Ovary (tissue), 7 donors: ENCODE measurements at regions not wholly inside any gene's neighbourhood (a gene's known extent, or its start where the extent isn't known, plus 50 kb on each side); places are given as distances from the start of the nearest gene placed in this dataset.

Source experiments
- DNase-seq, 5 donors: peaks; one replicate each; pipeline ENCODE4 v3.0.0-alpha.2; 2019 to 2020
- H3K27ac ChIP-seq, 2 donors: fragments of 200-600 bp; one replicate each; pipeline versions ENCODE4 v1.5.1 to v1.8.0; 2019 to 2022
- H3K27me3 ChIP-seq: fragments of 200-600 bp; one replicate; pipeline ENCODE4 v1.8.0; 2022
- H3K36me3 ChIP-seq: fragments of 200-600 bp; sonication (generic); one replicate; pipeline ENCODE4 v1.5.1; 2019
- H3K4me1 ChIP-seq: one replicate; pipeline ENCODE4 v1.8.1; 2013; ENCODE audit warnings: mild to moderate bottlenecking, moderate library complexity; ENCODE audit not compliant: insufficient read depth
- H3K4me3 ChIP-seq: fragments of 200-600 bp; sonication (generic); one replicate; pipeline ENCODE4 v1.5.1; 2017
- H3K9me3 ChIP-seq, 2 donors: fragments of 200-600 bp in 1 of 2; sonication (generic) in 1 of 2; one replicate each; pipeline versions ENCODE4 v1.5.1 to v1.8.1; 2013 to 2019; ENCODE audit warnings: mild to moderate bottlenecking in 1 of 2, moderate library complexity in 1 of 2
- EP300 ChIP-seq: sonication (generic); formaldehyde crosslinking; IDR thresholded peaks from one replicate; pipeline ENCODE4 v1.6.1; 2017; ENCODE audit warnings: antibody characterized with exemption
- POLR2A ChIP-seq: fragments of 450-650 bp; IDR thresholded peaks from one replicate; pipeline ENCODE4 v1.6.1; 2017; ENCODE audit warnings: antibody characterized with exemption, mild to moderate bottlenecking, moderate library complexity
- WGBS, 3 donors: extraction: QIAGEN DNeasy Blood & Tissue Kit in 1 of 3; methylation state at CpG; one replicate each; pipeline versions ENCODE4 v1.1.5 to v1.1.7; 2013 to 2017; 5-methylcytosine and 5-hydroxymethylcytosine counted together
- intact Hi-C, 4 donors: fragments of 100-400 bp; cut with DNase I; formaldehyde crosslinking; loops; one replicate each; pipeline versions ENCODE4 v1.11.0 to v1.15.1; 2022 to 2023
- TF ChIP-seq, protein P1 (sequence below), 3 donors: fragments of 450-650 bp in 2 of 3; fragments of 200-600 bp in 1 of 3; IDR thresholded peaks; one replicate each; pipeline versions ENCODE4 v1.5.1 to v1.8.0; 2016 to 2022; ENCODE audit warnings: antibody characterized with exemption in 3 of 3, mild to moderate bottlenecking in 1 of 3
- donor health status: DM: no; HTN: no; CAD: no; lungs with moderate emphysema.
- donor health status: DM: no; HTN: no; CAD: no.
- donor health status: Bipolar disorder and iron deficiency.
- donor health status: DM: no; HTN: no; CAD: no.
- donor health status: DM: yes; HTN: yes; CAD: no.

DNA sequence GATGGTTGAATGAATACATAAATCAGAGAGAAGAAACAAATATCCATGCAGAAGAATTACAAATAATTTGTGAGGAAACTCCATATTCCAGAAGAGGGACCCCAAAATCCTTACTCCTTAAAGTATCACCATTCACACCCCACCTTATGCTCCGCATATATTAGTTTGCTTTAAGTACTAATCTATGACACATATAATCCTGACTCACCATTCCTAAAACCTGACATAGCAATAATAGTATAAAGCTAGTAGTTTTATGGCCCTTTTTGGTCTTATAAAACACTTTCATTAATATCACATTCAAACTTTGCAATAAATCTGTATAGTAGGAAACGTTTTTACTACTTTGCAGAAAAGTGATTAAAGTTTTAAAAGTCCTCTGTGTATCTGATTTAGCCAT is 719.0 kb upstream of the SLC39A10 start:
- intact Hi-C loops = no loop called here
- no peak overlapping the region for H3K4me3 ChIP-seq

DNA sequence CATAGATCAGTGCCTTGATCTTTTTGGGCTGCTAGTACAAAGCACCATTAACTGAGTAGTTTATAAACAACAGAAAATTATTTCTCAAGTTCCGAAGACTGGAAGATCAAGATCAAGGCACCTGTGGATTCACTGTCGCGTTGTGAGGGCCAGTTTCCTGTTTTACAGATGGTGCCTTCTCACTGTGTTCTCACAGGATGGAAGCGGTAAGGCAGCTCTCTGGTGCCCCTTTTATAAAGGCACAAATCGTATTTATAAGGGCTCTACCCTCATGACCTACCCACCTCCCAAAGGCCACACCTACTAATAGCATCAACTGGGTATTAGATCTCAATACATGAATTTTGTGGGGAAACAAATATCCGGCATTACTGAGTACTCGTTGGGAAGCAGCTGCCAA is 729.5 kb upstream of the SLC39A10 start:
- H3K27me3 ChIP-seq = no peaks in the 10 kb centered on the region
- no peak for DNase-seq
- no peaks in the 10 kb centered on the region for H3K4me1 ChIP-seq
- no peak overlapping the region for H3K27ac ChIP-seq
- intact Hi-C loops = no loop called here
- H3K4me3 ChIP-seq = no peak overlapping the region
- no peaks in the 10 kb centered on the region for H3K36me3 ChIP-seq
- TF ChIP-seq, protein P1, sequence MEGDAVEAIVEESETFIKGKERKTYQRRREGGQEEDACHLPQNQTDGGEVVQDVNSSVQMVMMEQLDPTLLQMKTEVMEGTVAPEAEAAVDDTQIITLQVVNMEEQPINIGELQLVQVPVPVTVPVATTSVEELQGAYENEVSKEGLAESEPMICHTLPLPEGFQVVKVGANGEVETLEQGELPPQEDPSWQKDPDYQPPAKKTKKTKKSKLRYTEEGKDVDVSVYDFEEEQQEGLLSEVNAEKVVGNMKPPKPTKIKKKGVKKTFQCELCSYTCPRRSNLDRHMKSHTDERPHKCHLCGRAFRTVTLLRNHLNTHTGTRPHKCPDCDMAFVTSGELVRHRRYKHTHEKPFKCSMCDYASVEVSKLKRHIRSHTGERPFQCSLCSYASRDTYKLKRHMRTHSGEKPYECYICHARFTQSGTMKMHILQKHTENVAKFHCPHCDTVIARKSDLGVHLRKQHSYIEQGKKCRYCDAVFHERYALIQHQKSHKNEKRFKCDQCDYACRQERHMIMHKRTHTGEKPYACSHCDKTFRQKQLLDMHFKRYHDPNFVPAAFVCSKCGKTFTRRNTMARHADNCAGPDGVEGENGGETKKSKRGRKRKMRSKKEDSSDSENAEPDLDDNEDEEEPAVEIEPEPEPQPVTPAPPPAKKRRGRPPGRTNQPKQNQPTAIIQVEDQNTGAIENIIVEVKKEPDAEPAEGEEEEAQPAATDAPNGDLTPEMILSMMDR (IDR thresholded peaks at IDR 0.05) = no peak
- TF ChIP-seq POLR2A (no peak), EP300 (no peak)
- WGBS, 3 donors = 87 to 94% (median 92%) methylated on average over 7 of the region's 7 CpGs
- no peaks in the 10 kb centered on the region for H3K9me3 ChIP-seq

More for the DNA sequence above, 719.0 kb upstream of the SLC39A10 start:
- DNase-seq = no peak
- Histone ChIP-seq H3K27ac (no peak overlapping the region), H3K36me3 (no peaks in the 10 kb centered on the region), H3K4me1 (no peaks in the 10 kb centered on the region), H3K9me3 (no peaks in the 10 kb centered on the region), H3K27me3 (no peaks in the 10 kb centered on the region)
- WGBS, 3 donors = 74 to 81% (median 77%) methylated on average over 2 of the region's 2 CpGs
- TF ChIP-seq EP300 (no peak), POLR2A (no peak)
- TF ChIP-seq, protein P1 (IDR thresholded peaks at IDR 0.05) = no peak

DNA sequence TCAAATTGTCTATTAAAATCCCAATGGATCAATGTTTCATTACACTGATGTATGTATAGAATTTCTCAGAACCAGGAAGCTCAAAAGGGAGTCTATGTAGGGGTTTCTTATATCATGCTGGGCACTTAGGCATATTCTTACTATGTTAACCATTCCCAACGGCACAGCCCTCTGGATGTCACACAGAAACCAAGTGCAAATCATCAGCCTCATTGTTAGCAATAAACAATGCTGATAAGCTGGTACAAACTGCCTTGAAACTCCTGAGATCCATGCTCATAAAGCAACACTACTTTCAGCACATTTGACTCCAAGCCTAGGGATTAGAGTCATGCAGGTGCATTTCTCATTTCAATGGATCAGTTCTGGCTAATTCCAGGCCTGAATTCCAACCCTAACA is 730.2 kb upstream of the SLC39A10 start:
- Histone ChIP-seq H3K36me3 (no peaks in the 10 kb centered on the region), H3K9me3 (no peaks in the 10 kb centered on the region), H3K4me1 (no peaks in the 10 kb centered on the region), H3K27me3 (no peaks in the 10 kb centered on the region), H3K27ac (no peak overlapping the region), H3K4me3 (no peak overlapping the region)
- WGBS, 3 donors = 0 to 39% (median 8%) methylated on average over 1 of the region's 1 CpG
- intact Hi-C loops = no loop called here
- DNase-seq = no peak
- TF ChIP-seq EP300 = no peak

DNA sequence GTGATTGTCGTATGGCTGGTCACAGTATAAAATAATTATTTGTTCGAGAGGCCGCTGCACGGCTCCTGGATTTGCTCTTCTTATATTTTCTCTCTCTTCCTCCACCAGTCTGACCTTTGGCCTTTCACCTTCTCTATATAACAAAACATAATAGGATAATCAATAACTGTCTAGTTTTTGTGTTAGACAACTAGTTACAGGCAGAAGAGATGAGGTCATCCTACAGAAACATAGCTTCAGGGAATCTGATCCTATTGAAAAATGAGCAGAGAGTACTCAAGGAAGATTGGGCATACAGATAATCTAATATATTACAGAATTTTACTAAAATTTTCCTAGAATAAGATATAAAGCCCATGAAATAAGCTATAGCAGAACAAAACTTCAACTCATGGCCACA is 731.3 kb upstream of the SLC39A10 start:
- DNase-seq = no peak
- 89 to 96% (median 94%) methylated on average over 4 of the region's 4 CpGs for WGBS, 3 donors
- intact Hi-C loops = no loop called here

DNA sequence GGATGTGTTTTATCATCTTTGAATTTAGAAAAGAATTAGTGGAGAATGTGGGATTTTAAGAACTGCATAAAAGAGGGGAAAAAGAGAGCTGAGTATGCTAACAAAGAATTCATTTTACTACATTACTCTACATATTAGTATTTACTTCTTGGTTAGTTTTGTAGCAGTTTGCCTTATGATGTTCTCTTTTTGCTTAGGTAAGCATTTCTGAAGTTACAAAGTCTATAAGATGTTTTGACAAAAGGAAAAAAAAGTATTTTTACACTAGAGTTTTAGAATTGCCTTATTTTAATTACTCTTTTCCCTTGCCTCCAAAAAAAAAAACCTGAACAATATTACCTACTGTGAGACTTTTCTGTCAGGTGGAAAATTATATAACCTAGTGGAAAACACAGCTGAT is 739.5 kb upstream of the SLC39A10 start:
- Histone ChIP-seq H3K9me3 (no peaks in the 10 kb centered on the region), H3K27ac (no peak overlapping the region), H3K36me3 (no peaks in the 10 kb centered on the region), H3K4me1 (no peaks in the 10 kb centered on the region), H3K4me3 (no peak overlapping the region), H3K27me3 (no peaks in the 10 kb centered on the region)
- DNase-seq = no peak
- TF ChIP-seq EP300 (no peak), POLR2A (no peak)
- TF ChIP-seq, protein P1 (IDR thresholded peaks at IDR 0.05) = no peak
- intact Hi-C loops = no loop called here

More for the DNA sequence above, 731.3 kb upstream of the SLC39A10 start:
- TF ChIP-seq EP300 = no peak
- no peak for TF ChIP-seq POLR2A
- TF ChIP-seq, protein P1 (IDR thresholded peaks at IDR 0.05) = no peak
- Histone ChIP-seq H3K4me1 (no peaks in the 10 kb centered on the region), H3K27me3 (no peaks in the 10 kb centered on the region), H3K4me3 (no peak overlapping the region), H3K27ac (no peak overlapping the region), H3K9me3 (no peaks in the 10 kb centered on the region), H3K36me3 (no peaks in the 10 kb centered on the region)
